ENCODE measurements at regions not wholly inside any gene's neighbourhood (a gene's known extent, or its start where the extent isn't known, plus 50 kb on each side); places are given as distances from the start of the nearest gene placed in this dataset.
"Not testable (repeated sequence)": the region's sequence is repeated elsewhere in the genome, so short reads cannot be mapped to it uniquely, and the experiment has no call there.

- H3K27me3 ChIP-seq, result no peaks in the 10 kb centered on the region
- TF ChIP-seq Cebpa-rat (IDR thresholded peaks at IDR 0.05), result 0 out of 22 replicates have a peak, but pooled peaks of 1 of the 11 experiments have one; percentile 30
- no peak overlapping the region for H3K4me3 ChIP-seq
- H3K9me3 ChIP-seq (replicated peaks in 1 of 11), result no peaks in the 10 kb centered on the region; a peak in 1 of 22 replicates
- H4K20me1 ChIP-seq, result no peaks in the 10 kb centered on the region
- no peak overlapping the region for H3K9ac ChIP-seq
- no peak overlapping the region for H3K4me2 ChIP-seq
- H3K27ac ChIP-seq, result no peak overlapping the region
- peaks cover 0 to 8% (median 6%) of the 10 kb centered on the region in 10 experiments; a peak in 11 of 20 replicates for H3K4me1 ChIP-seq
- no peaks in the 10 kb centered on the region for H3K36me3 ChIP-seq
Measured at GRCh38 chr2:63740943-63741342, 100.8 kb upstream of the UGP2 start.

- H3K4me1 ChIP-seq, result peaks cover 0 to 8% (median 6%) of the 10 kb centered on the region in 10 experiments; a peak in 11 of 20 replicates
- H3K27ac ChIP-seq, result no peak overlapping the region
- no peak overlapping the region for H3K9ac ChIP-seq
- peak overlapping the region in 9 of 11 experiments; percentile 2 to 40 (median 20); a peak in 8 of 22 replicates for H3K4me2 ChIP-seq
- no peaks in the 10 kb centered on the region for H3K27me3 ChIP-seq
- no peak for TF ChIP-seq Cebpa-rat (IDR thresholded peaks at IDR 0.05)
- H3K4me3 ChIP-seq, result no peak overlapping the region
- H3K36me3 ChIP-seq, result no peaks in the 10 kb centered on the region
- H4K20me1 ChIP-seq, result no peaks in the 10 kb centered on the region
- peaks cover 6 to 10% (median 8%) of the 10 kb centered on the region in 11 experiments; a peak in 21 of 22 replicates for H3K9me3 ChIP-seq (replicated peaks in 1 of 11)
Measured at GRCh38 chr2:63741884-63742579, 99.7 kb upstream of the UGP2 start.

- no peak overlapping the region for H3K4me3 ChIP-seq
- H3K27ac ChIP-seq, result no peak overlapping the region
- H3K36me3 ChIP-seq, result no peaks in the 10 kb centered on the region
- H3K9me3 ChIP-seq (replicated peaks in 1 of 11), result peaks cover 6 to 15% (median 9%) of the 10 kb centered on the region in 11 experiments; a peak in 21 of 22 replicates
- H4K20me1 ChIP-seq, result no peaks in the 10 kb centered on the region
- H3K9ac ChIP-seq, result no peak overlapping the region
- H3K27me3 ChIP-seq, result no peaks in the 10 kb centered on the region
- TF ChIP-seq Cebpa-rat (IDR thresholded peaks at IDR 0.05), result no peak
- H3K4me2 ChIP-seq, result peak overlapping the region in 5 of 11 experiments; percentile 2 to 40 (median 36); a peak in 3 of 22 replicates
- H3K4me1 ChIP-seq, result peaks cover 0 to 8% (median 6%) of the 10 kb centered on the region in 10 experiments; a peak in 11 of 20 replicates
Measured at GRCh38 chr2:63742580-63742976, 99.1 kb upstream of the UGP2 start.

- TF ChIP-seq Cebpa-rat (IDR thresholded peaks at IDR 0.05), result no peak
- no peak overlapping the region for H3K9ac ChIP-seq
Measured at GRCh38 chr2:63743170-63743981, 98.3 kb upstream of the UGP2 start.

GRCh38 chr2:63743982-63744966, 97.4 kb upstream of the UGP2 start:
- no peak overlapping the region for H3K9ac ChIP-seq
- no peaks in the 10 kb centered on the region for H3K36me3 ChIP-seq
- no peaks in the 10 kb centered on the region for H4K20me1 ChIP-seq
- peak overlapping the region in 2 of 11 experiments; percentile 23 to 47; a peak in 3 of 22 replicates for H3K4me2 ChIP-seq
- no peak for TF ChIP-seq Cebpa-rat (IDR thresholded peaks at IDR 0.05)
- H3K4me3 ChIP-seq, result no peak overlapping the region
- H3K9me3 ChIP-seq (replicated peaks in 1 of 11), result peaks cover 6 to 16% (median 9%) of the 10 kb centered on the region in 11 experiments; a peak in 21 of 22 replicates
- peaks cover 0 to 8% (median 6%) of the 10 kb centered on the region in 10 experiments; a peak in 11 of 20 replicates for H3K4me1 ChIP-seq
- H3K27me3 ChIP-seq, result no peaks in the 10 kb centered on the region
- no peak overlapping the region for H3K27ac ChIP-seq

More at GRCh38 chr2:63743170-63743981, 98.3 kb upstream of the UGP2 start:
- no peak overlapping the region for H3K4me3 ChIP-seq
- peak overlapping the region in 1 of 11 experiments; percentile 47; a peak in 1 of 22 replicates for H3K4me2 ChIP-seq
- H3K27me3 ChIP-seq, result no peaks in the 10 kb centered on the region
- peaks cover 0 to 8% (median 6%) of the 10 kb centered on the region in 10 experiments; a peak in 11 of 20 replicates for H3K4me1 ChIP-seq
- no peaks in the 10 kb centered on the region for H3K36me3 ChIP-seq
- H3K9me3 ChIP-seq (replicated peaks in 1 of 11), result peaks cover 6 to 16% (median 9%) of the 10 kb centered on the region in 11 experiments; a peak in 21 of 22 replicates
- no peaks in the 10 kb centered on the region for H4K20me1 ChIP-seq
- H3K27ac ChIP-seq, result no peak overlapping the region

GRCh38 chr2:63746548-63746947, 95.1 kb upstream of the UGP2 start:
- H3K27me3 ChIP-seq, H3K27ac ChIP-seq, H3K4me2 ChIP-seq, H3K4me1 ChIP-seq, H4K20me1 ChIP-seq, H3K9ac ChIP-seq, H3K36me3 ChIP-seq, H3K4me3 ChIP-seq: not testable (repeated sequence)
- peaks cover 6 to 16% (median 9%) of the 10 kb centered on the region in 11 experiments; a peak in 21 of 22 replicates for H3K9me3 ChIP-seq (replicated peaks in 1 of 11)

GRCh38 chr2:63751901-63752300, 89.8 kb upstream of the UGP2 start:
- H3K4me3 ChIP-seq, result no peak overlapping the region
- H3K9ac ChIP-seq, result no peak overlapping the region
- no peaks in the 10 kb centered on the region for H4K20me1 ChIP-seq
- H3K4me2 ChIP-seq, result no peak overlapping the region
- no peaks in the 10 kb centered on the region for H3K27me3 ChIP-seq
- no peak for TF ChIP-seq Cebpa-rat (IDR thresholded peaks at IDR 0.05)
- peaks cover 0 to 12% (median 2%) of the 10 kb centered on the region in 10 experiments; a peak in 9 of 20 replicates for H3K4me1 ChIP-seq
- H3K27ac ChIP-seq, result no peak overlapping the region
- no peaks in the 10 kb centered on the region for H3K36me3 ChIP-seq
- H3K9me3 ChIP-seq (replicated peaks in 1 of 11), result peaks cover under 1 to 9% (median 2%) of the 10 kb centered on the region in 11 experiments; a peak in 18 of 22 replicates

- no peak for TF ChIP-seq Cebpa-rat (IDR thresholded peaks at IDR 0.05)
- no peak overlapping the region for H3K27ac ChIP-seq
- H3K9ac ChIP-seq, result no peak overlapping the region
- peaks cover 0 to 5% (median 0%) of the 10 kb centered on the region in 11 experiments; a peak in 1 of 22 replicates for H3K9me3 ChIP-seq (replicated peaks in 1 of 11)
- peak overlapping the region in 7 of 11 experiments; percentile 1 to 29 (median 5); a peak in 8 of 22 replicates for H3K4me2 ChIP-seq
- H4K20me1 ChIP-seq, result no peaks in the 10 kb centered on the region
- no peaks in the 10 kb centered on the region for H3K27me3 ChIP-seq
- no peak overlapping the region for H3K4me3 ChIP-seq
- H3K4me1 ChIP-seq, result peaks cover 0 to 12% (median 2%) of the 10 kb centered on the region in 10 experiments; a peak in 9 of 20 replicates
- no peaks in the 10 kb centered on the region for H3K36me3 ChIP-seq
Measured at GRCh38 chr2:63755216-63755615, 86.5 kb upstream of the UGP2 start.
